Coronary artery (tissue), 2 donors: ENCODE measurements at regions not wholly inside any gene's neighbourhood (a gene's known extent, or its start where the extent isn't known, plus 50 kb on each side); places are given as distances from the start of the nearest gene placed in this dataset.

Experiments used
- DNase-seq: peaks from one replicate; pipeline ENCODE4 v3.0.0-alpha.2; 2017; ENCODE audit warnings: low spot score
- H3K27ac ChIP-seq, 2 donors: fragments of 200-600 bp; sonication (generic); one replicate each; pipeline ENCODE4 v1.5.1; 2016 to 2019
- H3K4me3 ChIP-seq: fragments of 200-600 bp; sonication (generic); 2 replicates; pipeline ENCODE4 v1.5.1; 2016; ENCODE audit warnings: mild to moderate bottlenecking, moderate library complexity
- CTCF ChIP-seq: fragments of 200-600 bp; sonication (generic); IDR thresholded peaks from one replicate; pipeline ENCODE4 v1.5.1; 2019; ENCODE audit warnings: antibody characterized with exemption

GRCh38 chr1:81330111-81330510 is 470.6 kb upstream of the ADGRL2 start:
- Histone ChIP-seq H3K4me3 (no peak overlapping the region), H3K27ac (no peak overlapping the region)
- no peak for DNase-seq
- TF ChIP-seq CTCF = no peak

DNA sequence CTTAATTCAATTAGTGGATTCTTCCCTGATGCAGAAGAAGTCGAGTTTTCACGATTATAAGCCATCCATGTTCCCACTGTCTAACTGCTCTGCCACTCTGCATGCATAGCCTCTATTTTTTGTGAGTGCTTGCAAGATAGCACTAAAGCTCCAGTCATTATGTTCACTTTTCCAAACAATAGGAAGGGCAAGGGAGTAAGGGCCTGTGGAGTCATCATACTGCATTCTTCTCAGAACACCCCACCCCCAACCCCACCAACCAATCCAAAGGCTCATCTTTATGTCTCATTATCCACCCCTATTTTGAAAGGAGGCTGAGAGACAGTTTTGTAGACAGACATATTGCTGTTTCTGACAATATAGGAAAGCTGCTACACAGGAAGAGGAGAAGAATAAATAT is 471.7 kb upstream of the ADGRL2 start:
- no peak for TF ChIP-seq CTCF
- H3K4me3 ChIP-seq = no peak overlapping the region
- DNase-seq = no peak
- no peak overlapping the region for H3K27ac ChIP-seq

GRCh38 chr1:81327743-81328142 is 473.0 kb upstream of the ADGRL2 start:
- Histone ChIP-seq H3K27ac (no peak overlapping the region), H3K4me3 (no peak overlapping the region)
- TF ChIP-seq CTCF = no peak
- DNase-seq = no peak

DNA sequence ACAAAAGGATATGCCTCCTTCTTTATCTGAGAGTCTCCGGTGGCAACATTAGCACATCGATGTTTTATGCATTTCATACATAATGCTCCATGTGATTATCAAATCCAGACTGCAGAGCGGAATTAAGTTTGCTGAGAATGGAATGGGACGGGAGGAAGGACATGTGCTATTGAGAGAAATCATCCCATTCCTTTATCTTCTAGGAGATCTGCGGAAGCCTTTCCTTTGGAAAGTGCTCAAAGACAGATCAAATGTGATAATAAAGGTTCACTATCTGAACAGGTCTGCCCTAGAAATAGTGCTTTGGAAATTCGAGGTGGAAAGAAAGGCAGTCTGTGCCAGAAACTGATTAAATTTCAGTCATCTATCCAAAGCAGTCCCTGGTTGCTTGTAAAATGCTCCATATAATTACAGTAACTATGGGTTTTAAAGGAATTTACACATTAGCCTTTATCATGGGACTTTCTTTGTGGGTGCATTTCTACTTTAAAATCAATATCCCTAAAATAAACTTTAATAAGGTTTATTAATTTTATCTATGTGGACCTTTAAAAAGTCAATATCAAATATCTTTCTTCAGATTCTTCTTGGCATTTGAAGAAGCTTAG is 473.5 kb upstream of the ADGRL2 start:
- no peak for DNase-seq
- Histone ChIP-seq H3K27ac (no peak overlapping the region), H3K4me3 (no peak overlapping the region)
- no peak for TF ChIP-seq CTCF

GRCh38 chr1:81326212-81326611 is 474.5 kb upstream of the ADGRL2 start:
- DNase-seq = no peak
- H3K4me3 ChIP-seq = no peak overlapping the region
- H3K27ac ChIP-seq = no peak overlapping the region
- TF ChIP-seq CTCF = no peak

DNA sequence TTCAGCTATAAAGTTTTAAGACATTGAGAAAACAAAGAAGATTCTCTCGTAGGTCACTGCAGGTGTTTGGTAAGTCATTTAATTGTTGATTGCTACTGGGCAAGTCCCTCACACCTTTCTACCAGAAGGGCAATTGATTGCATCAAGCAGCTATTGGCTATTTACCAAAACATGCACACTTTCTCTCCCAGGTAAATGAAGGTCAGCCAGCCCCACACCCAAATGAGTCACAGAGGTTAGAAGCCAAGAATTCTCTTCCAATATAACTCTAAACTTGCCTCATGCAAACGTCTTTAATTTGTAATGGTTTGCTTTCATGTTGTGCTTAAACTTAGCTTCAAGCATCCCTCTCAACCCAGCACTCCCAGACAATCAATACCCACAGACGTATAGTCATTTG is 475.3 kb upstream of the ADGRL2 start:
- H3K4me3 ChIP-seq = no peak overlapping the region
- no peak overlapping the region for H3K27ac ChIP-seq
- no peak for DNase-seq
- TF ChIP-seq CTCF = no peak

DNA sequence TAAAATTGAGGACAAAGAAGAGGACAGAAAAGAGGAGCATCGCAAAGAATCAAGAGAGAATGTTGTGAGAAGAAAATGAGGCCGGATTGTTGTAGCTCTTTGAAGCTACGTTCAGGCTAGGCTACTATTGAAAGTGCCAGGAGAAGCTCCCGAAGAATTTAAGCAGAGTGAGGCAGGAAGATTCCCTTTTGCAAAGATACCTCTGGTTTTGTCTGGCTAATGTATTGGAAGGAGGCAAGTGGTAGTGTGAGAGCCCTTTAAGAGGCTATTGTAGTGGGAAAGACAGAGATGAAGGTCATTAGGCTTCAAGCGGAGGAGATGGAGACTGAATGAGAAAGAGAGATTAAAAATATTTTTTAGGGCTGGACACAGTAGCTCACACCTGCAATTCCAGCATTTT is 476.9 kb upstream of the ADGRL2 start:
- no peak for DNase-seq
- no peak for TF ChIP-seq CTCF
- H3K27ac ChIP-seq = no peak overlapping the region
- H3K4me3 ChIP-seq = no peak overlapping the region
